ENCODE measurements at regions not wholly inside any gene's neighbourhood (a gene's known extent, or its start where the extent isn't known, plus 50 kb on each side); places are given as distances from the start of the nearest gene placed in this dataset.

DNA sequence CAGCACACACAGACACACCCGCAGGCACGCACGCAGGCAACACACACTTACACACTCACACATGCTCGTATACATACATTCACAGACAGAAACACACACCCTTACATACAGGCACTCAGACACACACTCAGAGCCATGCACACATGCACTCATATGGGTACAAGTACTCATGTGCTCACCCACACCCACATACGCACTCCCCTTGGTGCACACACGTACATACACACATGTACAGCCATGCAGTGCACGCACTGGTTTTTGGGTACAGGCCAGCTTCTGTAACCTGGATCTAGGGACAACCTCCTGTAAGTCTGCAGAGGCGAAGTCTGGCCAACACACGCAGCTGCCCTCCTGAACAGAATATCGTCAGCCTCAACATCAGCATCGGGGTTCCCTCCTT lies 221.3 kb upstream of the RTL1 start:
- TF ChIP-seq, protein P1, sequence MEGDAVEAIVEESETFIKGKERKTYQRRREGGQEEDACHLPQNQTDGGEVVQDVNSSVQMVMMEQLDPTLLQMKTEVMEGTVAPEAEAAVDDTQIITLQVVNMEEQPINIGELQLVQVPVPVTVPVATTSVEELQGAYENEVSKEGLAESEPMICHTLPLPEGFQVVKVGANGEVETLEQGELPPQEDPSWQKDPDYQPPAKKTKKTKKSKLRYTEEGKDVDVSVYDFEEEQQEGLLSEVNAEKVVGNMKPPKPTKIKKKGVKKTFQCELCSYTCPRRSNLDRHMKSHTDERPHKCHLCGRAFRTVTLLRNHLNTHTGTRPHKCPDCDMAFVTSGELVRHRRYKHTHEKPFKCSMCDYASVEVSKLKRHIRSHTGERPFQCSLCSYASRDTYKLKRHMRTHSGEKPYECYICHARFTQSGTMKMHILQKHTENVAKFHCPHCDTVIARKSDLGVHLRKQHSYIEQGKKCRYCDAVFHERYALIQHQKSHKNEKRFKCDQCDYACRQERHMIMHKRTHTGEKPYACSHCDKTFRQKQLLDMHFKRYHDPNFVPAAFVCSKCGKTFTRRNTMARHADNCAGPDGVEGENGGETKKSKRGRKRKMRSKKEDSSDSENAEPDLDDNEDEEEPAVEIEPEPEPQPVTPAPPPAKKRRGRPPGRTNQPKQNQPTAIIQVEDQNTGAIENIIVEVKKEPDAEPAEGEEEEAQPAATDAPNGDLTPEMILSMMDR (IDR thresholded peaks at IDR 0.05), result no peak
- TF ChIP-seq POLR2A (IDR thresholded peaks at IDR 0.05), result no peak
